ENCODE measurements at regions not wholly inside any gene's neighbourhood (a gene's known extent, or its start where the extent isn't known, plus 50 kb on each side); places are given as distances from the start of the nearest gene placed in this dataset.

GRCh38 chr13:73935991-73936390, 198.2 kb downstream of the KLF12 start:
- ChIA-PET POLR2A (no interaction called here), CTCF (no interaction called here)
- Histone ChIP-seq H3K4me3 (ENCODE audit: low read depth, low read length) (no peak overlapping the region), H3K27me3 (ENCODE audit: control insufficient read depth, insufficient read depth, low read length) (no peaks in the 10 kb centered on the region), H3K36me3 (ENCODE audit: control insufficient read depth, insufficient read depth, low read length) (no peaks in the 10 kb centered on the region; the same call in 1 of the 2 replicates)
- DNase-seq (ENCODE audit: low read depth): no peak
- no peak for TF ChIP-seq CTCF (IDR thresholded peaks at IDR 0.05; ENCODE audit: insufficient read depth, low read depth, low read length)

- Histone ChIP-seq H3K4me3 (ENCODE audit: low read depth, low read length) (no peak overlapping the region), H3K36me3 (ENCODE audit: control insufficient read depth, insufficient read depth, low read length) (no peaks in the 10 kb centered on the region; the same call in 1 of the 2 replicates), H3K27me3 (ENCODE audit: control insufficient read depth, insufficient read depth, low read length) (no peaks in the 10 kb centered on the region)
- no peak for DNase-seq (ENCODE audit: low read depth)
- ChIA-PET CTCF (no interaction called here), POLR2A (no interaction called here)
- no peak for TF ChIP-seq CTCF (IDR thresholded peaks at IDR 0.05; ENCODE audit: insufficient read depth, low read depth, low read length)
These were observed 199.4 kb downstream of the KLF12 start for GRCh38 chr13:73934771-73935170.

GRCh38 chr13:73934215-73934641, 200.0 kb downstream of the KLF12 start:
- Histone ChIP-seq H3K27me3 (ENCODE audit: control insufficient read depth, insufficient read depth, low read length) (no peaks in the 10 kb centered on the region), H3K4me3 (ENCODE audit: low read depth, low read length) (no peak overlapping the region), H3K36me3 (ENCODE audit: control insufficient read depth, insufficient read depth, low read length) (no peaks in the 10 kb centered on the region)
- TF ChIP-seq CTCF (IDR thresholded peaks at IDR 0.05; ENCODE audit: insufficient read depth, low read depth, low read length): no peak
- POLR2A ChIA-PET: no interaction called here
- DNase-seq (ENCODE audit: low read depth): no peak
- CTCF ChIA-PET: no interaction called here

GRCh38 chr13:73933795-73934194, 200.4 kb downstream of the KLF12 start:
- POLR2A ChIA-PET: no interaction called here
- H3K27me3 ChIP-seq (ENCODE audit: control insufficient read depth, insufficient read depth, low read length): no peaks in the 10 kb centered on the region
- H3K36me3 ChIP-seq (ENCODE audit: control insufficient read depth, insufficient read depth, low read length): no peaks in the 10 kb centered on the region
- no peak overlapping the region for H3K4me3 ChIP-seq (ENCODE audit: low read depth, low read length)
- CTCF ChIA-PET: interaction anchor here (1.0 kb wide), 1 partner anchor 84 kb away, joined by 3 read pairs; no protein-coding TSS in a partner anchor
- no peak for DNase-seq (ENCODE audit: low read depth)
- TF ChIP-seq CTCF (IDR thresholded peaks at IDR 0.05; ENCODE audit: insufficient read depth, low read depth, low read length): no peak

GRCh38 chr13:73932091-73932490, 202.1 kb downstream of the KLF12 start:
- H3K36me3 ChIP-seq (ENCODE audit: control insufficient read depth, insufficient read depth, low read length): no peaks in the 10 kb centered on the region
- no peak for DNase-seq (ENCODE audit: low read depth)
- no peak for TF ChIP-seq CTCF (IDR thresholded peaks at IDR 0.05; ENCODE audit: insufficient read depth, low read depth, low read length)
- ChIA-PET POLR2A (no interaction called here), CTCF (no interaction called here)
- no peaks in the 10 kb centered on the region for H3K27me3 ChIP-seq (ENCODE audit: control insufficient read depth, insufficient read depth, low read length)
- no peak overlapping the region for H3K4me3 ChIP-seq (ENCODE audit: low read depth, low read length)
